GM21515 (cell line): ENCODE measurements at regions not wholly inside any gene's neighbourhood (a gene's known extent, or its start where the extent isn't known, plus 50 kb on each side); places are given as distances from the start of the nearest gene placed in this dataset.
"Not testable (repeated sequence)": the region's sequence is repeated elsewhere in the genome, so short reads cannot be mapped to it uniquely, and the experiment has no call there.

Experiments
- ATAC-seq: cut with Tn5 transposase; IDR thresholded peaks from one replicate; pipeline ENCODE4 v1.9.1; 2021; ENCODE audit not compliant: unreplicated experiment

- no peak for ATAC-seq
These were observed 52.8 kb upstream of the ADGRE5 start for GRCh38 chr19:14328406-14328805.

- not testable (repeated sequence) for ATAC-seq
These were observed 54.2 kb upstream of the ADGRE5 start for GRCh38 chr19:14327061-14327460.

- ATAC-seq = no peak
These were observed 55.4 kb upstream of the ADGRE5 start for GRCh38 chr19:14325863-14326262.

GRCh38 chr19:14325134-14325533 is 56.1 kb upstream of the ADGRE5 start:
- ATAC-seq = no peak

GRCh38 chr19:14322889-14323463 is 58.3 kb upstream of the ADGRE5 start:
- no peak for ATAC-seq

- no peak for ATAC-seq
These were observed 61.0 kb upstream of the ADGRE5 start for GRCh38 chr19:14320253-14320652.

- ATAC-seq = not testable (repeated sequence)
These were observed 61.5 kb upstream of the ADGRE5 start for GRCh38 chr19:14319720-14320119.

- no peak for ATAC-seq
These were observed 62.4 kb upstream of the ADGRE5 start for GRCh38 chr19:14318873-14319272.

GRCh38 chr19:14317157-14317556 is 64.1 kb upstream of the ADGRE5 start:
- no peak for ATAC-seq

- ATAC-seq = no peak
These were observed 65.8 kb upstream of the ADGRE5 start for GRCh38 chr19:14315433-14315832.

GRCh38 chr19:14310055-14310454 is 71.2 kb upstream of the ADGRE5 start:
- ATAC-seq = no peak

GRCh38 chr19:14305706-14306105 is 75.5 kb upstream of the ADGRE5 start:
- ATAC-seq = no peak

- ATAC-seq = no peak
These were observed 80.1 kb upstream of the ADGRE5 start for GRCh38 chr19:14301150-14301549.

GRCh38 chr19:14300303-14300702 is 80.9 kb upstream of the ADGRE5 start:
- no peak for ATAC-seq

- ATAC-seq = not testable (repeated sequence)
These were observed 81.9 kb upstream of the ADGRE5 start for GRCh38 chr19:14299224-14299827.

GRCh38 chr19:14297883-14298576 is 83.2 kb upstream of the ADGRE5 start:
- not testable (repeated sequence) for ATAC-seq

GRCh38 chr19:14294974-14295373 is 86.3 kb upstream of the ADGRE5 start:
- not testable (repeated sequence) for ATAC-seq

GRCh38 chr19:14293816-14294170 is 87.5 kb upstream of the ADGRE5 start:
- ATAC-seq = not testable (repeated sequence)

- not testable (repeated sequence) for ATAC-seq
These were observed 87.3 kb upstream of the ADGRL1 start for GRCh38 chr19:14293101-14293815.

GRCh38 chr19:14289810-14290209 is 83.8 kb upstream of the ADGRL1 start:
- ATAC-seq = not testable (repeated sequence)

- ATAC-seq = not testable (repeated sequence)
These were observed 81.9 kb upstream of the ADGRL1 start for GRCh38 chr19:14287837-14288236.

- ATAC-seq = not testable (repeated sequence)
These were observed 80.6 kb upstream of the ADGRL1 start for GRCh38 chr19:14286594-14286993.
